ENCODE measurements at regions not wholly inside any gene's neighbourhood (a gene's known extent, or its start where the extent isn't known, plus 50 kb on each side); places are given as distances from the start of the nearest gene placed in this dataset.
A peak's percentile ranks its signal among the peaks of the same experiment; 100 is the strongest.
"Not testable (repeated sequence)": the region's sequence is repeated elsewhere in the genome, so short reads cannot be mapped to it uniquely, and the experiment has no call there.

- DNase-seq, result not testable (repeated sequence)
Observed at GRCh38 chr7:142636107-142636506, 113.2 kb upstream of the PRSS1 start.

DNA sequence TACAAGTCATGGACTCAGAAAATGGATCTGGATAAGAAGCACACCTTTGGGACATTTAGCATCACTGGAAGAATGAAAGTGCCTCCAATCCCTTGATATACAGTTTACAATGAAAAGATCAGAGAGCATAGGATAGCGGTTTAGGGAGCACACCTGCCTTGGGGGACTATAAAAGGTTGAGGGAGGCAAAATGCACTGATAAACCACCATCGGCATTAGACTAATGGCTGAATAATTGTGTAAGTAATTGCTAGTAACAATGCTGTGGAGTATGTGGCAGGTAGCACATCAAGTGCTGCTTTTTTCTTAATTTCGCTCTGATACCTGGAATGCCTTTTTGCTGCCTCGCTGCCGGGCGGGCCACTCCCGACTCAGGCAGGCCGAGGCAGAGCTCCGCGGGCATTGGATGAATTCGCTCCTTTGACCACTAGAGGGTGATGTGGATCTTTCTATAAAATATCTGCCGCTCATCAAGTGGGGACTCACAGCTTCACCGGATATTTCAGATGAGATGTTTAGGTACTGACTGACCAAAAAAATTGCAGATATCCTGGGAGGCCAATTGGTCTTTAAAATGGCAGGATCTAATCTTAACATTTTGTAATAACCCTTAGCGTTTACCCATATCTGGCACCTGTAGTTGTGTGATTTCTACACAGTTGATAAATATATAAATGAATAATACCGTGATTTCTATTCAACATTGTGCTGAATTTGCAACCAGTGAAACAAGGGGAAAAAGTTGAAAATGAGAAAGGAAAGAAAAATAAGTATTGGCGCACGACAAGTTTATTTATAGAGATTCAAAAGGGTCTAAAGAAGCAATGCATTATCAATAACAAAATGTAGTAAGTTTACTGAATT is 116.8 kb upstream of the PRSS1 start:
- peak; percentile 71 to 79 for DNase-seq

- DNase-seq, result no peak
Observed at GRCh38 chr7:142629588-142630260, 119.5 kb upstream of the PRSS1 start.

DNA sequence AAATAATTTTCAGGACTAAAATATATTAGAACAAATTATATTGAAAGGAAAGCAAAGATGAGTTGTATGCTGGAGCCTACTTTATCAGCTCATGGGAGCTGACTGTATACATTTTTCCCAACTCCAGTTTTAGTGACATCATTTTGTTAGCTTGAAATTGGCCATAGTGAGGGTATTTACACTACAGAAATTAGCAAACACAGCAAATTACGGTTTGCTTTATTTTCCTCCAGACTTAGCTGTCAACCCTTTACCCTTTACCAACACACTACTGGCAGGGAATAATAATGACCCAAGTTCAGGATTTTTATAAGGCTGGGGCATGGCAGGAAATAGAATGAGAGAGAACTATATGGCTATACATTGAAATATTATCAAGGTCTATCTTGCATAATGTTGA is 120.3 kb upstream of the PRSS1 start:
- DNase-seq, result no peak

- DNase-seq, result not testable (repeated sequence)
Observed at GRCh38 chr7:142627223-142627622, 122.0 kb upstream of the PRSS1 start.

DNA sequence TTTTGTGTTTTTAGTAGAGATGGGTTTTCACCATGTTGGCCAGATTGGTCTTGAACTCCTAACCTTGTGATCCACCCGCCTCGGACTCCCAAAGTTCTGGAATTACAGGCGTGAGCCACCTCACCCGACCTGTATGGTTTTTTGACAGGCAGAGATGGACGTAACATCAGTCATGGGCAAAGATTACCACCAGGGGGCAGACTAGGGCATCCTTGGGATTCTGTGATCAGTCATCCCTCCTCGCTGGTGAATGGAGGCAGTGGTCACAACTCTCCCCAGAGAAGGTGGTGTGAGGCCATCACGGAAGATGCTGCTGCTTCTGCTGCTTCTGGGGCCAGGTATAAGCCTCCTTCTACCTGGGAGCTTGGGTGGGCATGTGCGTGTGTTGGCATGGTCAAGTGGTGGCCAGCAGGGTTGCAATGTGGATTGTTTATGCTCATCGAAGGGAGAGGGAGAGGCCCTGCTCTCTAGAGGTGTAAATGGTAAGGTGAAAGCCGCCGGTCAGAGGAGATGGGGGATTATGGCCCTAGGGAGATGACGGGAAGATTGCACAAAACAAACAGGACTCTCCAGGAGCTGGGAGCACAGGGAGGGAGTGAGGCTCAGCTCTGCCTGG is 122.7 kb upstream of the PRSS1 start:
- DNase-seq, result peak; percentile 71 to 76

DNA sequence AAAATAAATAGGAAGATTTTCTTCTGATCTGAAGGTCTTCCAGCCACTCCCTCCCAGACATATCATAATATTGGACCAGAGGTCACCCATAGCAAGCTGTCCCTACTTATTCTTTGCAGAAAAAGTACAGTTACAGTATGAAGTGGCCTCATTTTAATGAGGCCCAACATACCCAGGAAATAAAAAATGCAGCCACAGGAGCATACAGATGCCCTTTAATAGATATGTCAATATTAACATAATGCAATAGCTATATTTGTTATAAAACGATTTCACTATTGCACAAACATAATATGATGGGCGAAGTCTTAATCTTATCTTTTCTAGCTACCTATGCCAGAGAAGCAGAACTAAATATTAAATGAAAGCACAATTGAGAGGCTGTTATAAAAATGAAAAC is 124.1 kb upstream of the PRSS1 start:
- not testable (repeated sequence) for DNase-seq

DNA sequence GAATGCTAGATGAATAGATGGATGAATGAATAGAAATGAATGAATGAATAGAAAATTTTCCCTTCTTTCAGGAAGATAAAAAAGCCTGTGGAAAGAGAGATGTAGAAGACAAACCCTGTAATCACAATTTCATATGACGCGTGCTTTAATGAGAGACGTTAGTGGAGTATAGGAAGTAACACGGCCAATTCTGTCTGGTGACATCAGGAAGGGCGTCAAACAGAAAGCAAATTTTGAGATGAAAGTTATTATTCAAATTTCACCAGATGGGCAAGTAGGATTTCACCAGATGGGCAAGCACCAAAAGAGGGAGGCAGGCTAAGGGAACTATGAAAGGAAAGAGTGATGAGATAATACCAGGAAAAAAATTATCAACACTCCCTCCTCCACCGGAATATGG is 128.9 kb upstream of the PRSS1 start:
- DNase-seq, result no peak

- no peak for DNase-seq
Observed at GRCh38 chr7:142618655-142619351, 130.5 kb upstream of the PRSS1 start.

DNA sequence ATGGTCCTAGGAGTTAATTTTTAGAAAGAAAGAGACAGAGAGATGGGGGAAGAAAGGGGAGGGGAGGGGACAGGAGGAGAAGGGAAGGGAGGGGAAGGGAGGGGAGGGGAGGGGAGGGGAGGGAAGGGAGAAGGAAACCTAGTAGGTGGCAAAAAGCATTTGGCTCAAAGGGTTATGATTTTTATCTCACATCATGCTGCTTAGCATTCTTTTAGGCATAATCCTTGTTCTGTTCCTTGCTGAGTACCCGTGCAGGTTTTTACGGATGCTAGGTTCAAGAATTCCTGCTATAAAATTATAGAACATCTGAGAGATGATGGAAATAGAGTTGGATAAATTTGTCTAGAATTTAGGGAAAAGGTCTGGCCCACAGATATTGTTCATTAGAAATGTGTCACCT is 132.4 kb upstream of the PRSS1 start:
- no peak for DNase-seq

DNA sequence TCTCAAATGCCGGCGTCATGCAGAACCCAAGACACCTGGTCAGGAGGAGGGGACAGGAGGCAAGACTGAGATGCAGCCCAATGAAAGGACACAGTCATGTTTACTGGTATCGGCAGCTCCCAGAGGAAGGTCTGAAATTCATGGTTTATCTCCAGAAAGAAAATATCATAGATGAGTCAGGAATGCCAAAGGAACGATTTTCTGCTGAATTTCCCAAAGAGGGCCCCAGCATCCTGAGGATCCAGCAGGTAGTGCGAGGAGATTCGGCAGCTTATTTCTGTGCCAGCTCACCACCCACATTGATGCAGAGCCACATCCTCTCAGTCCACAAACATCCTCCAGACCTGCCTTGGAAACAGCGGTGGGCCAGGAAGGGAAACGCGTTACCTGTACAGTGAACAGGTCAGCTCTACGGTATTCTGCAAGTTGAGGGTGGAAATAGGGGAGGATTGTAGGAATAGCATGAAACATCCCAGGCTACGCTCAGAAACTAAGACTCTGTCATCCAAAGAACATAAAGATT is 133.1 kb upstream of the PRSS1 start:
- no peak for DNase-seq

DNA sequence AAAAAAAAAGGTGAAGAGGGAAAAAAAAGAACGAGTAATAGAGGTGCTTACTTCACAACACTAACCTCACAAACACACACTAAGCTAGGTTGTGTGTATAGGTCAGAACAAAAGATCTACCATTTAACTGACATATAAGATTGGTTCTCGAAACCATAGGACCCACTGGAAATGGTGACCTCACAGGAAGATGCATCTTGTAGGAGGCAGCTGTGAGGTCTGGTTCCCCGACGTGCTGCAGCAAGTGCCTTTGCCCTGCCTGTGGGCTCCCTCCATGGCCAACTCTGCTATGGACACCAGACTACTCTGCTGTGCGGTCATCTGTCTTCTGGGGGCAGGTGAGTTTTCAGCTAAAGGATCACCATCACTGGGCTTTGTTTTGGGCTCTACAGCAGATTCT is 133.8 kb upstream of the PRSS1 start:
- DNase-seq, result no peak

GRCh38 chr7:142614116-142614515 is 135.2 kb upstream of the PRSS1 start:
- DNase-seq, result no peak

DNA sequence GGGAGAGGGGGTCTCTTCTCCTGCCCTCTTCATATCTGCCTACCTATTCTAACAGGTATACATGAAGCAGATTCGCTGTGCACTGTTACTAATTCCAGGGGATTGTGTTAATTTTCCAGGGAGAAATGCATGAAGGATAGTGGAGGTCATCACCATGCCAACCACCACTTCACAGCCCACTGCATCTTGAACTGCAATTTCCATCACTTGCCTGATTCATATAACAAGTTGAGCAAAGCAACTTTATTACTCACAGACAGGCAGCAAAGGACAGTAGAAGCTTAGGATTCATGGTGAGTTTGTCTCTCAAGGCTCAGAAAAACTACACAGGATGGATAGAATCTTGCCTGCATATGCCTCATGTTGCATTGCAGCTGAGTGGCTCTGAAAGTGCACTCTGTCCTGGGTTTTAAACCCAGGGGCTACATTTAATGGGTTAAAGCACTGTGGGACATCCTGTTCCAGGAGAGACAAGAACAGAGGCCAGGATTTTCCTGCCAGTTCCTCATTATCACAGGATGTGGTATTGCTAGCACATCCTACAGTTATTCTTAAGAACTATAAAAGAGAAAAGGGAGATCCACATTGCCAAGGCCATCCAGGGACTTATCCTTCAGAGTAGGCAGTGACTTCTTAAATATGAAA is 136.9 kb upstream of the PRSS1 start:
- no peak for DNase-seq

- no peak for DNase-seq
Observed at GRCh38 chr7:142611566-142612236, 137.6 kb upstream of the PRSS1 start.

DNA sequence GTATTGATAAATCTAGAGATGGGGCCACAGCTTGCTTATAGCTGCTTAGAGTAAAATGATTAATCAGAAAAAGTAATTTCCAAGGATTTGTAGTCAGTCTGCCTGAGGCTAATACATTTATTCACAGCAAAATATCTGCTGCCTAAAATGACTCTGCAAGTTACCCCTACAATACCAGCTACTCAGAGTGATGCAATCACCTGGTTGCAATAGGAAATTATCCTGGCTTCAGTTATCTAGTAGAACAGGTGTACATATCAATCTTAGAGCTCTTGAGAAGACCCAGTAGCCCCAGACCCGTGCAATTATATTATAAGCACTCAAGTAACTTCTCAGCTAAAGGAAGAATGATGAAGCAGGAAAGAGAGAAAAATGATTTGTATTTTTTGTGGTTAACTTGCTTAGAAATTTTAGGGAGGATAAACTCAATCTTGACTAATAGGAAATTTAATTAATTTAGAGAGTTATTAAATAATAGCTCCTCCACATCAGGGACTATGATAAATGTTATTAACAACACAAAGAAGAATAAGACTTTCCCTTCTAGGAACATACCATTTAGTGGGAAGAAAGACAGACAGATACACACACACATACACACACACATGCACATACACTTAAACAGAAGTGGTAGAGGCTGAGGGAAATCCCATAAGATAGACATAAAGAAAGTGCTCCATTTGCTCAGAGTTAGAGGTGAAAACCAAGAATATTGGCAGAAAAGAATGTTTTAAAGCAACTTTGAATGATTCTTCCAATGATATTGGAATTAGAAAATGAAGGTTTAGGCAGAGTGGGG is 140.4 kb upstream of the PRSS1 start:
- no peak for DNase-seq

- DNase-seq, result no peak
Observed at GRCh38 chr7:142607351-142607750, 141.9 kb upstream of the PRSS1 start.

GRCh38 chr7:142606081-142606480 is 143.2 kb upstream of the PRSS1 start:
- DNase-seq, result no peak

DNA sequence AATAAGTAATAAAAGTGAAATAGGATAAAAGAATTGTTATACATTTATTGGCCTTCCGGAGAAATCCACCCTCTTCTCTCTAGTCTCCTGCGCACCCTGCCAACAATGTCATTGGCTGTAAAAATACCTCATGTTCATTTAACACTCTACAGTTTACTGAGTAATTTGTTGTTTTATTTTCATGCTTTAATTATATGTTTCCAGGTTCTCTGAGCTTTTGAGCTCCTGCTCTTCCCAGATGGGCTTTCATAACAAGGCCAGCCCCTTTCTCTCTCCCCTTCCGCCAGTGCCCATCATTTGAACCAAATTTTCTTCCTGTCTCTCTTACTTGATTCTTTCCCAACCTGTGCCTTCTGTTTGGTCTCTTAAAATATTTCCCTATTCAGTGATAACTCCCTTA is 144.6 kb upstream of the PRSS1 start:
- no peak for DNase-seq

GRCh38 chr7:142603870-142604448 is 145.3 kb upstream of the PRSS1 start:
- peak; percentile 59 to 71 for DNase-seq

DNA sequence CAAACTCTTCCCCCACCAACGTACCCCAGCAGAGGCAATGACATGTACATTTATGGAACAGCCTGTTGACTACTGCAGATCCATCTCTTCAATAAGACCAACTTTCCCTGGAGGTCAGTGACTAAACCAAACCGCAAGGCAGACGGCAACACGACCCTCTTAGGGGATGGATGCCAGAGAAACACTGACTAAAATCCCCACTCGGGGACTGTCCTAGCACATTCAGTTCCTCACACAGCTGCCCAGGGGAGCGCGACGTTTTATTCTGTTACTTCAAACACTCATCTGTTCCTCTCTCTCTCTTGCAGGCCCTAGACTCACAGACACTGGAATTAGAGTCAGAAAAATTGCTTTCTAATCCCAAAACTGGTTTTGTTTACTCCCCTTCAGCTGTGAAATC is 146.5 kb upstream of the PRSS1 start:
- DNase-seq, result no peak

Measured in CD4-positive, alpha-beta T cell treated with Interleukin-4 for 1 hour (primary cell).